EH (cell line): ENCODE measurements at regions not wholly inside any gene's neighbourhood (a gene's known extent, or its start where the extent isn't known, plus 50 kb on each side); places are given as distances from the start of the nearest gene placed in this dataset.
"Not testable (repeated sequence)": the region's sequence is repeated elsewhere in the genome, so short reads cannot be mapped to it uniquely, and the experiment has no call there.

Experiments used
- DNase-seq: peaks from one replicate; pipeline ENCODE4 v3.0.0-alpha.2; 2015; ENCODE audit warnings: low read depth

GRCh38 chr3:80618295-80619256, 850.8 kb upstream of the ROBO1 start:
- no peak for DNase-seq

GRCh38 chr3:80612366-80612765, 844.6 kb upstream of the ROBO1 start:
- DNase-seq, result no peak

- not testable (repeated sequence) for DNase-seq
Observed at GRCh38 chr3:80608072-80608471, 840.3 kb upstream of the ROBO1 start.

GRCh38 chr3:80606073-80606472, 838.3 kb upstream of the ROBO1 start:
- DNase-seq, result no peak

GRCh38 chr3:80601479-80601878, 833.7 kb upstream of the ROBO1 start:
- no peak for DNase-seq

- DNase-seq, result no peak
Observed at GRCh38 chr3:80592792-80593191, 825.0 kb upstream of the ROBO1 start.

- DNase-seq, result no peak
Observed at GRCh38 chr3:80586338-80586737, 818.5 kb upstream of the ROBO1 start.

GRCh38 chr3:80580146-80580545, 812.3 kb upstream of the ROBO1 start:
- no peak for DNase-seq

- no peak for DNase-seq
Observed at GRCh38 chr3:80564391-80564790, 796.6 kb upstream of the ROBO1 start.

GRCh38 chr3:80559701-80560100, 791.9 kb upstream of the ROBO1 start:
- no peak for DNase-seq

- no peak for DNase-seq
Observed at GRCh38 chr3:80556763-80557162, 789.0 kb upstream of the ROBO1 start.

GRCh38 chr3:80554304-80554703, 786.5 kb upstream of the ROBO1 start:
- no peak for DNase-seq

GRCh38 chr3:80553211-80553610, 785.4 kb upstream of the ROBO1 start:
- DNase-seq, result no peak

GRCh38 chr3:80550174-80550573, 782.4 kb upstream of the ROBO1 start:
- DNase-seq, result no peak

- no peak for DNase-seq
Observed at GRCh38 chr3:80549173-80549572, 781.4 kb upstream of the ROBO1 start.

GRCh38 chr3:80543154-80543553, 775.4 kb upstream of the ROBO1 start:
- no peak for DNase-seq

- no peak for DNase-seq
Observed at GRCh38 chr3:80542456-80542855, 774.7 kb upstream of the ROBO1 start.

- no peak for DNase-seq
Observed at GRCh38 chr3:80537680-80538079, 769.9 kb upstream of the ROBO1 start.

- no peak for DNase-seq
Observed at GRCh38 chr3:80535286-80535685, 767.5 kb upstream of the ROBO1 start.

- DNase-seq, result no peak
Observed at GRCh38 chr3:80533553-80533952, 765.8 kb upstream of the ROBO1 start.

- no peak for DNase-seq
Observed at GRCh38 chr3:80526153-80526552, 758.4 kb upstream of the ROBO1 start.

GRCh38 chr3:80521081-80521480, 753.3 kb upstream of the ROBO1 start:
- no peak for DNase-seq

- no peak for DNase-seq
Observed at GRCh38 chr3:80519436-80519835, 751.6 kb upstream of the ROBO1 start.

- DNase-seq, result no peak
Observed at GRCh38 chr3:80496452-80496851, 728.7 kb upstream of the ROBO1 start.
